AG04449 (cell line): ENCODE measurements at regions not wholly inside any gene's neighbourhood (a gene's known extent, or its start where the extent isn't known, plus 50 kb on each side); places are given as distances from the start of the nearest gene placed in this dataset.

Experiments
- CTCF ChIA-PET: fragments of 350-600 bp; formaldehyde crosslinking; extraction: SDS; loops from one replicate; lab custom pipeline; 2021; ENCODE audit warnings: antibody characterized with exemption; lab: Yijun Ruan, JAX
- POLR2A ChIA-PET: fragments of 400-600, 350-600 bp; formaldehyde crosslinking; extraction: SDS; loops from one replicate; lab custom pipeline; 2020; ENCODE audit warnings: antibody characterized with exemption, inconsistent platforms; lab: Yijun Ruan, JAX
- DNase-seq: peaks from one replicate; pipeline ENCODE4 v3.0.0-alpha.2; 2010; ENCODE audit warnings: low read depth, low spot score
- H3K4me3 ChIP-seq: 2 replicates; pipeline ENCODE4 v1.5.1; 2011; ENCODE audit warnings: low read depth, mild to moderate bottlenecking, control low read depth, low read length
- TF ChIP-seq, protein P1 (sequence below): IDR thresholded peaks from one replicate; pipeline ENCODE4 v1.5.1; 2011; ENCODE audit warnings: mild to moderate bottlenecking, moderate library complexity, low read length, control low read depth, inconsistent platforms; ENCODE audit not compliant: insufficient read depth; ENCODE audit errors: missing control alignments

DNA sequence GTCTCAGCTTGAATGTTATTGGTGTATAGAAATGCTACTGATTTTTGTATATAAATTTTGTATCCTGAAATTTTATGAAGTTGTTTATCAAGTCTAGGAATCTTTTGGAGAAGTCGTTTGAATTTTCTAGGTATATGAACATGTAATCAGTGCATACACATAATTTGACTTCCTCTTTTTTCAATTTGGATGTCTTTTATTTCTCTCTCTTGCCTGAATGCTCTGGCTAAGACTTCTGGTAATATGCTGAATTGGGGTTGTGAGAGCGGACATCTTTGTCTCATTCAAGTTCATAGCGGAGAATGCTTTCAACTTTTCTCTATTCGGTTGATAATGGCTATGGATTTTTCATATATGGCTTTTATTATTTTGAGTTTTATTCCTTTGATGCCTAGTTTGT, 100.9 kb upstream of the MCTP2 start:
- ChIA-PET POLR2A (no interaction called here), CTCF (interaction anchor here (1.0 to 2.2 kb wide), 2 partner anchors 11 to 133 kb away, joined by 3 to 7 read pairs; no protein-coding TSS in a partner anchor)
- H3K4me3 ChIP-seq = no peak overlapping the region
- no peak for DNase-seq
- TF ChIP-seq, protein P1, sequence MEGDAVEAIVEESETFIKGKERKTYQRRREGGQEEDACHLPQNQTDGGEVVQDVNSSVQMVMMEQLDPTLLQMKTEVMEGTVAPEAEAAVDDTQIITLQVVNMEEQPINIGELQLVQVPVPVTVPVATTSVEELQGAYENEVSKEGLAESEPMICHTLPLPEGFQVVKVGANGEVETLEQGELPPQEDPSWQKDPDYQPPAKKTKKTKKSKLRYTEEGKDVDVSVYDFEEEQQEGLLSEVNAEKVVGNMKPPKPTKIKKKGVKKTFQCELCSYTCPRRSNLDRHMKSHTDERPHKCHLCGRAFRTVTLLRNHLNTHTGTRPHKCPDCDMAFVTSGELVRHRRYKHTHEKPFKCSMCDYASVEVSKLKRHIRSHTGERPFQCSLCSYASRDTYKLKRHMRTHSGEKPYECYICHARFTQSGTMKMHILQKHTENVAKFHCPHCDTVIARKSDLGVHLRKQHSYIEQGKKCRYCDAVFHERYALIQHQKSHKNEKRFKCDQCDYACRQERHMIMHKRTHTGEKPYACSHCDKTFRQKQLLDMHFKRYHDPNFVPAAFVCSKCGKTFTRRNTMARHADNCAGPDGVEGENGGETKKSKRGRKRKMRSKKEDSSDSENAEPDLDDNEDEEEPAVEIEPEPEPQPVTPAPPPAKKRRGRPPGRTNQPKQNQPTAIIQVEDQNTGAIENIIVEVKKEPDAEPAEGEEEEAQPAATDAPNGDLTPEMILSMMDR = no peak

DNA sequence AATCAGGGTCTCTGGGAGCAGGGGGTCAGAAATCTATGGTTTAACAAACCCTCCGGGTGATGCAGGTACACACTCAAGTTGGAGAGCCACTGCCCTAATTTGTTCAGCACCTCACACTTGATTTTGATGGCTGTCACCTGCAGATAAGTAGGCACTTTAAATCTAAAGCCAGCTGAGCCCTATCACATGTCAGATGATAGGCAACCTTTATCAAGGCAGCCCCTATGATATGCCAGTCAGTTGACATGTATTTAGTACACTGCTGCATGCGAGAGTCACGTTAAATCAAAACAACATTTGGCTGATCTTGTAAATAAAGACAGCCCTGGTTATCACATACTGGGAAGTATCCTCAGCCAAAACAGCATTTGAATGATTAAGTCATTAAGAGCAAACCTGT, 104.4 kb upstream of the MCTP2 start:
- ChIA-PET CTCF (interaction anchor here (1.5 to 3.0 kb wide), 2 partner anchors 1039 to 1097 kb away, joined by 5 to 9 read pairs; no protein-coding TSS in a partner anchor), POLR2A (no interaction called here)
- DNase-seq = no peak
- H3K4me3 ChIP-seq = no peak overlapping the region
- TF ChIP-seq, protein P1 = no peak

DNA sequence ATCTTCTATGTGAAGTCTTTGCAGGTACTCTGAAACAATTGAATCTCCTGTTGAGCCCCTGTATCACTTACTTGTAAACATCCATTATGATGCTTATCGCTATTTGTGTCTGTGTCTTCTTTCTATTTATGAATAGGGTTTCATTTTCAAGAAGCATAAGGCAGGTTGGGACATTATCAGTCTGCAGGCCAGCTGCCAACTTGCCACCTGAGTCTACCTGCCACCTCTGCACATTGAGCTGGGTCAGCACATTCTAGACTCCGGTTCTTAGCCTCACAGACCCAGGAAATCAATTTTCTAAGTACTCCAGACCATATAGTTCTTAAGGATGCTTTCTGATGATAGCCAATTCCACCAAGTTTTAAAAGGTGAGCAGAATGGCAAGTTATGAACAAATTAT, 105.7 kb upstream of the MCTP2 start:
- H3K4me3 ChIP-seq = no peak overlapping the region
- ChIA-PET CTCF (interaction anchor here (0.6 to 3.2 kb wide), 7 partner anchors 9 to 1095 kb away, joined by 3 to 12 read pairs (median 8); no protein-coding TSS in a partner anchor), POLR2A (no interaction called here)
- TF ChIP-seq, protein P1 = no peak
- DNase-seq = no peak

DNA sequence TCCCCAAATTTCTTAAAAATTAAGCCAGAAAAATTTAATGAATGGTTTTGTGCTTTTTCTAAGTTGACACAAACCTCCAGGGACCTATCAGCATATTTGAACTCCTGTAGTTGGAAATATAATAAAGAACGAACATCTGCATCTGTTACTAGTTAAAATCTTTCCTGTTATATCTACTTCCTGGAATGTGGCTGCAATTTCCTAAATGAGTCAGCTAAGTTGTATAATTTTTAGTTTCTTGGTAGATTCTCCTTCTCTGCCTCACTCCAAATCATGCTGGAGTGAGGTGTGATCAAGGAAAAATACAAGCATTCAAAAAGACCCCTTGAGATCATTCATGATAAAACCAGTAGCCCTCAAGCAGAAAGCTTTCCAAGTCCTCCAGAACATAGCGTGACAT, 106.2 kb upstream of the MCTP2 start:
- peak; percentile 7 for DNase-seq
- POLR2A ChIA-PET = interaction anchor here (0.6 kb wide), 1 partner anchor 410 kb away, joined by 3 read pairs; no protein-coding TSS in a partner anchor

DNA sequence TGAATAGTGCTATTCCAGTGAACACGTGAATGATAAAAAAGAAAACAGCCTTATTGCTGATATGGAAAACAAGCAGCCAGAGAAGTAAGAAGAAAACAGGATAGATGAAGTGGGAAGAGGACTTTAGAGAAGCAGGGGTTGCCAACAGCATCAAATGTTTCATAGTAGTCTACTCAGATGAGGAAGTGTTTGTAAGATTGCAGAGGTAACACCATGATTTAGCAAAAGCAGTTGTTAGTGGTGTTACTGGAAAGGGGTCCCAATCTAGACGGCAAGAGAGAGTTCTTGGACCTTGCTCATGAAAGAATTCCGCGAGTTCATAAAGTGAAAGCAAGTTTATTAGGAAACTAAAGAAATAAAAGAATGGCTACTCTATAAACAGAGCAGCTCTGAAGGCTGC, 108.8 kb upstream of the MCTP2 start:
- no peak for DNase-seq
- CTCF ChIA-PET = interaction anchor here (0.9 to 3.2 kb wide), 7 partner anchors 124 to 1092 kb away, joined by 3 to 13 read pairs (median 5); partner anchors contain the start of gene RGMA

More for the DNA sequence above, 106.2 kb upstream of the MCTP2 start:
- TF ChIP-seq, protein P1 = no peak
- CTCF ChIA-PET = interaction anchor here (0.6 to 3.2 kb wide), 7 partner anchors 8 to 1095 kb away, joined by 3 to 12 read pairs (median 8); no protein-coding TSS in a partner anchor
- H3K4me3 ChIP-seq = no peak overlapping the region

More for the DNA sequence above, 108.8 kb upstream of the MCTP2 start:
- TF ChIP-seq, protein P1 = no peak
- POLR2A ChIA-PET = no interaction called here
- H3K4me3 ChIP-seq = no peak overlapping the region
